Caco-2 (cell line): ENCODE measurements at regions not wholly inside any gene's neighbourhood (a gene's known extent, or its start where the extent isn't known, plus 50 kb on each side); places are given as distances from the start of the nearest gene placed in this dataset.

Experiments used
- BruUV-seq: library from RNA; stranded (reverse); fragments of 400-500 nt; replicated peaks from 2 replicates; lab custom pipeline; 2021; lab: Mats Ljungman, UMichigan
- CTCF ChIA-PET: fragments of 300-600 bp; sonication (Branson Sonifier 250); formaldehyde crosslinking; loops from one replicate; lab custom pipeline; 2022; ENCODE audit warnings: antibody characterized with exemption; lab: Charles Lee
- POLR2A ChIA-PET: fragments of 300-600 bp; sonication (Branson Sonifier 250); formaldehyde crosslinking; loops from one replicate; lab custom pipeline; 2022; ENCODE audit warnings: antibody characterized with exemption; lab: Charles Lee
- DNase-seq, 2 experiments: peaks; one replicate each; pipeline versions ENCODE4 v3.0.0 to v3.0.0-alpha.2; 2020 to 2022
- H3K27me3 ChIP-seq: replicated peaks from 2 replicates; pipeline ENCODE4 v1.6.0; 2011; ENCODE audit warnings: low read length; ENCODE audit not compliant: control insufficient read depth, insufficient read depth
- H3K36me3 ChIP-seq: 2 replicates; pipeline ENCODE4 v1.5.1; 2011; ENCODE audit warnings: low read length; ENCODE audit not compliant: control insufficient read depth, insufficient read depth
- H3K4me1 ChIP-seq: fragments of 250-450 bp; sonication (Bioruptor Pico); 2 replicates; pipeline ENCODE4 v1.5.1; 2020; ENCODE audit warnings: mild to moderate bottlenecking
- H3K4me3 ChIP-seq: 2 replicates; pipeline ENCODE4 v1.5.1; 2011; ENCODE audit warnings: low read depth, mild to moderate bottlenecking, control low read depth, low read length
- H3K9me3 ChIP-seq: fragments of 250-450 bp; sonication (Bioruptor Pico); 2 replicates; pipeline ENCODE4 v1.5.1; 2020; ENCODE audit warnings: mild to moderate bottlenecking, moderate library complexity
- H3K27ac Mint-ChIP-seq: one replicate; pipeline ENCODE4 v1.8.0; 2022; ENCODE audit warnings: mixed read lengths; ENCODE audit not compliant: unreplicated experiment
- H3K27me3 Mint-ChIP-seq: one replicate; pipeline ENCODE4 v1.8.0; 2022; ENCODE audit warnings: mixed read lengths; ENCODE audit not compliant: insufficient read depth, unreplicated experiment
- H3K36me3 Mint-ChIP-seq: one replicate; pipeline ENCODE4 v1.8.0; 2022; ENCODE audit warnings: mild to moderate bottlenecking, mixed read lengths; ENCODE audit not compliant: insufficient read depth, unreplicated experiment
- H3K4me1 Mint-ChIP-seq: one replicate; pipeline ENCODE4 v1.8.0; 2022; ENCODE audit warnings: low read depth, mixed read lengths; ENCODE audit not compliant: unreplicated experiment
- H3K4me3 Mint-ChIP-seq: one replicate; pipeline ENCODE4 v1.8.0; 2022; ENCODE audit warnings: mild to moderate bottlenecking, moderate library complexity, mixed read lengths; ENCODE audit not compliant: unreplicated experiment
- H3K9me3 Mint-ChIP-seq: one replicate; pipeline ENCODE4 v1.8.0; 2022; ENCODE audit warnings: mixed read lengths; ENCODE audit not compliant: unreplicated experiment
- intact Hi-C: fragments of 100-400 bp; cut with micrococcal nuclease; formaldehyde crosslinking; loops from one replicate; pipeline ENCODE4 v1.10.0; 2022; ENCODE audit not compliant: unreplicated experiment
- TF ChIP-seq, protein P1 (sequence below), 2 experiments: fragments of 200-600 bp in 1 of 2; IDR thresholded peaks; 1 replicate in 1 of 2; 2 replicates in 1 of 2; pipeline versions ENCODE4 v1.5.1 to v1.8.0; 2011 to 2022; ENCODE audit warnings: antibody characterized with exemption in 1 of 2, control low read depth in 1 of 2, inconsistent platforms in 1 of 2, low read depth in 1 of 2, low read length in 1 of 2, mild to moderate bottlenecking in 1 of 2, moderate library complexity in 1 of 2; ENCODE audit not compliant: insufficient read depth in 1 of 2, severe bottlenecking in 1 of 2, unreplicated experiment in 1 of 2

DNA sequence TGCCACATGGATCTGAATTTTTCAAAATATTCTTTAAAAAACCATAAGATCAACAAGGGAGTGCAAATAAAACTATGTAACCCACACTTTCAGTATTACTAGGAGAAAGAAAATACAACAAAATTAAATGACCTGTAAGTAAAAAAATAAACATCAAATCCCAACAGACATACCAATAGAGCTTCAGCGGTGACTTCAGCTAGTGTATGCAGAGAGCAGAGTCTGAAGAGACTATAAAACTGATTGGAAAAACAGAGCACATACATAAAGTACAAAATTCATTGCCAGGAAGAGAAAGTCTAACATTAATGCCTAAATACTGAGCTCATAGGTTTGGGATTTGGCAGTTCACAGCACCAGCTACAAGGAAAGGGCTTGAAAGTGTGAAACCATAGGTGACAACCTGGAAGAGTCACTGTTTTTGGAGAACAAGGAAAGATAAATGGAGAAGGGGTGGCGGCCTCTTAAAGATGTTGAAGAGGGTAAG is 291.1 kb downstream of the LMO7 start:
- intact Hi-C loops: no loop called here
- H3K4me1 Mint-ChIP-seq: no peaks in the 10 kb centered on the region
- H3K27ac Mint-ChIP-seq: no peak overlapping the region
- no peaks in the 10 kb centered on the region for H3K9me3 Mint-ChIP-seq
- H3K4me3 Mint-ChIP-seq: no peak overlapping the region
- no peaks in the 10 kb centered on the region for H3K36me3 Mint-ChIP-seq
- H3K4me3 ChIP-seq: no peak overlapping the region
- H3K9me3 ChIP-seq: no peaks in the 10 kb centered on the region
- no peak for DNase-seq
- H3K36me3 ChIP-seq: no peaks in the 10 kb centered on the region
- TF ChIP-seq, protein P1, sequence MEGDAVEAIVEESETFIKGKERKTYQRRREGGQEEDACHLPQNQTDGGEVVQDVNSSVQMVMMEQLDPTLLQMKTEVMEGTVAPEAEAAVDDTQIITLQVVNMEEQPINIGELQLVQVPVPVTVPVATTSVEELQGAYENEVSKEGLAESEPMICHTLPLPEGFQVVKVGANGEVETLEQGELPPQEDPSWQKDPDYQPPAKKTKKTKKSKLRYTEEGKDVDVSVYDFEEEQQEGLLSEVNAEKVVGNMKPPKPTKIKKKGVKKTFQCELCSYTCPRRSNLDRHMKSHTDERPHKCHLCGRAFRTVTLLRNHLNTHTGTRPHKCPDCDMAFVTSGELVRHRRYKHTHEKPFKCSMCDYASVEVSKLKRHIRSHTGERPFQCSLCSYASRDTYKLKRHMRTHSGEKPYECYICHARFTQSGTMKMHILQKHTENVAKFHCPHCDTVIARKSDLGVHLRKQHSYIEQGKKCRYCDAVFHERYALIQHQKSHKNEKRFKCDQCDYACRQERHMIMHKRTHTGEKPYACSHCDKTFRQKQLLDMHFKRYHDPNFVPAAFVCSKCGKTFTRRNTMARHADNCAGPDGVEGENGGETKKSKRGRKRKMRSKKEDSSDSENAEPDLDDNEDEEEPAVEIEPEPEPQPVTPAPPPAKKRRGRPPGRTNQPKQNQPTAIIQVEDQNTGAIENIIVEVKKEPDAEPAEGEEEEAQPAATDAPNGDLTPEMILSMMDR (IDR thresholded peaks at IDR 0.05; ENCODE audit: insufficient read depth in 1 of 2, low read depth in 1 of 2, low read length in 1 of 2, severe bottlenecking in 1 of 2, unreplicated experiment in 1 of 2): no peak
- CTCF ChIA-PET: no interaction called here
- no peaks in the 10 kb centered on the region for H3K4me1 ChIP-seq
- H3K27me3 Mint-ChIP-seq: no peaks in the 10 kb centered on the region
- H3K27me3 ChIP-seq: no peaks in the 10 kb centered on the region
- no TSS peak for BruUV-seq
- POLR2A ChIA-PET: no interaction called here

DNA sequence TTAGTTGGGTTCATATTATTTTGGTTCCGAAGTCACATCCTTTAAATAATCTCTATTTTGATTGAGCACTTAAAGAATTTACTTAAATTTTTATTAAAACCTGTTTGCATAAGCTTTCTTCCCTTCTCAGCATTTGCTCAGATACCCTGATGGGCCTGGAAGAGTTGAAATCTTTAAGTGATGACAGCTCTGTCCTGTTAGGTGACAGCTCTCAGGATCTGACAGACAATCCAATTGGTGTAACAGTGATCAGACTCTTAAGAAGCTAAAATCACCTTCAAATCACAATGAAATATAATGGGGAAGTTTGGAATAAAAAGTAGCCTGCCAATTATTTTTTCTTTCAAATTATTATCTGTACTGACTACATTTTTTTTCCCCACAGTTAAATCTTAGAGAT is 284.4 kb downstream of the LMO7 start:
- DNase-seq: no peak
- Mint-ChIP-seq H3K27ac (no peak overlapping the region), H3K9me3 (peaks cover 23% of the 10 kb centered on the region), H3K27me3 (no peaks in the 10 kb centered on the region), H3K4me3 (no peak overlapping the region), H3K4me1 (no peaks in the 10 kb centered on the region), H3K36me3 (no peaks in the 10 kb centered on the region)
- intact Hi-C loops: no loop called here
- H3K27me3 ChIP-seq: no peaks in the 10 kb centered on the region
- no peaks in the 10 kb centered on the region for H3K4me1 ChIP-seq
- TF ChIP-seq, protein P1 (IDR thresholded peaks at IDR 0.05; ENCODE audit: insufficient read depth in 1 of 2, low read depth in 1 of 2, low read length in 1 of 2, severe bottlenecking in 1 of 2, unreplicated experiment in 1 of 2): no peak
- H3K4me3 ChIP-seq: no peak overlapping the region
- CTCF ChIA-PET: interaction anchor here (0.5 kb wide), 1 partner anchor 45 kb away, joined by 3 read pairs; no protein-coding TSS in a partner anchor
- POLR2A ChIA-PET: no interaction called here
- no peaks in the 10 kb centered on the region for H3K9me3 ChIP-seq
- BruUV-seq: no TSS peak
- H3K36me3 ChIP-seq: no peaks in the 10 kb centered on the region

DNA sequence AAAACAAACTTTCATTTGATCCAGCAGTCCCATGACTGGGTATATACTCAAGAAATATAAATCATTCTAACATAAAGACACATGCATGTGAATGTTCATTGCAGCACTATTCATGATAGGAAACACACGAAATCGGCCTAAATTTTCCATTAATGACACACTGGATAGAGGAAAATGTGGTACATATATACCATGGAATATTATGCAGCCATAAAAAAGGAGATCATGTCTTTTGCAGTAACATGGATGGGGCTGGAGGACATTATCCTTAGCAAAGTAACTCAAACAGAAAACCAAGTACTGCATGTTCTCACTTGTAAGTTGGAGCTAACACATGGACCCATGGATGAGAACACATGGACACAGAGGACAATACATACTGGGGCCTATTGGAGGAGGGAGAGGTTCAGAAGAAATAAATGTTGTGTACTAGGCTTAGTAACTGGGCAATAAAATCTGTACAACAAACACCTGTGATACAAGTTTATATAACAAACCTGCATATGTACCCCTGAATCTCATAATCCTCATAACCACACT is 283.6 kb downstream of the LMO7 start:
- Mint-ChIP-seq H3K36me3 (no peaks in the 10 kb centered on the region), H3K27ac (no peak overlapping the region), H3K4me1 (no peaks in the 10 kb centered on the region), H3K27me3 (no peaks in the 10 kb centered on the region), H3K9me3 (peaks cover 23% of the 10 kb centered on the region), H3K4me3 (no peak overlapping the region)
- CTCF ChIA-PET: no interaction called here
- POLR2A ChIA-PET: no interaction called here
- Histone ChIP-seq H3K9me3 (no peaks in the 10 kb centered on the region), H3K4me1 (no peaks in the 10 kb centered on the region), H3K4me3 (no peak overlapping the region), H3K36me3 (no peaks in the 10 kb centered on the region), H3K27me3 (no peaks in the 10 kb centered on the region)
- BruUV-seq: no TSS peak
- intact Hi-C loops: no loop called here
- TF ChIP-seq, protein P1 (IDR thresholded peaks at IDR 0.05; ENCODE audit: insufficient read depth in 1 of 2, low read depth in 1 of 2, low read length in 1 of 2, severe bottlenecking in 1 of 2, unreplicated experiment in 1 of 2): no peak
- DNase-seq: no peak
